CD4-positive, alpha-beta T cell treated with Interleukin-6 at 100 ng/mL for 8 hours (primary cell): ENCODE measurements at regions not wholly inside any gene's neighbourhood (a gene's known extent, or its start where the extent isn't known, plus 50 kb on each side); places are given as distances from the start of the nearest gene placed in this dataset.
"Not testable (repeated sequence)": the region's sequence is repeated elsewhere in the genome, so short reads cannot be mapped to it uniquely, and the experiment has no call there.

Experiments used
- DNase-seq: peaks from one replicate; pipeline ENCODE4 v3.0.0-alpha.2; 2020; ENCODE audit warnings: mixed read lengths, low spot score

DNA sequence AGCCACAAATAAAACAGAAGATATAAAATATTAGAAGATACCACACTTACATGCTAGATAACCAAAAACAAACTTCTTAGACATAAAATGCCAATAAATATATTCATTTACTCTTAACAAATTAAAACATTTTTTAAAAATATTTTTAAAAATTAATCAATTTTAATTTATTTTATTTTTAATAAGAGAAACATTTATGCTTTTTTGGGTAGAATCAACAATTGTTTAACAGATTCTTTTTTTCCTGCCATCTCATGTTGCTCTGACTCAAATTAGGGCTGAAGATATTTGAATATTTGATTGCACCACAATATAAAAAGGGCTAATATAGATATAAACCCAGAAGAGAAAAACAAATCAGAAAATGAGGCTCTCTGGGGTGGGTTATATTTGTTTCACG is 172.6 kb downstream of the GOLGA6L6 start:
- no peak for DNase-seq

DNA sequence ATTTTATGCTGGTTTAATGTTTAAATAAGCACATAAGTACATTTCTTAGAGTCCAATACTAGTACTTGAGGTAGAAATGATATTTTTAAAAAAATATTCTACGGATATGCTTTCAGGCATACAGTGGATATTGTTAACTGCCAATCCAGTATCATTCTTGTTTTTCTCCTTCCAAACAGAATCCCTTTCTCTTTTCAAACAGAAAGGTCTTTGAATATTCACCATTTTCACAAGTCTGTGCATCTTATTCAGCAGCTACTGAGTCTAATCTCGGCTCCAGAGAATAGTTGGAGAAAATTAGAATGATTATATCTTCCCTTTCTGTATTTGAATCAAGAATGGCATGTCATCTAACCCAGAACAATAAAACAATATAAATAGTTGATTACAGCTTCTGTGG is 174.5 kb downstream of the GOLGA6L6 start:
- DNase-seq = no peak

DNA sequence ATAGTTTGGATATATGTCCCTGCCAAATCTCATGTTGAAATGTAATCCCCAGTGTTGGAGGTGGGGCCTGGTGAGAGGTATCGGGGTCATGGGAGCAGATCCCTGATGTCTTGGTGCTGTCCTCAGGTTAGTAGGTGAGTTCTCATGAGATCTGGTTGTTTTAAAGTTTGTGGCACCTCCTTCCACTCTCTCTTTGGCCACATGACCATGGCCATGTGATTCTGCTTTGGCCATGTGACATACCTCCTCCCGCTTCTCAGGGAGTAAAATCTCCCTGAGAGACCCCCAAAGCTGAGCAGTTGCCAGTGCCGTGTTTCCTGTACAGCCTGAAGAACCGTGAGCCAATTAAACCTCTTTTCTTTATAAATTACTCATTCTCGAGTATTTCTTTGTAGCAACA is 178.0 kb downstream of the GOLGA6L6 start:
- DNase-seq = not testable (repeated sequence)

DNA sequence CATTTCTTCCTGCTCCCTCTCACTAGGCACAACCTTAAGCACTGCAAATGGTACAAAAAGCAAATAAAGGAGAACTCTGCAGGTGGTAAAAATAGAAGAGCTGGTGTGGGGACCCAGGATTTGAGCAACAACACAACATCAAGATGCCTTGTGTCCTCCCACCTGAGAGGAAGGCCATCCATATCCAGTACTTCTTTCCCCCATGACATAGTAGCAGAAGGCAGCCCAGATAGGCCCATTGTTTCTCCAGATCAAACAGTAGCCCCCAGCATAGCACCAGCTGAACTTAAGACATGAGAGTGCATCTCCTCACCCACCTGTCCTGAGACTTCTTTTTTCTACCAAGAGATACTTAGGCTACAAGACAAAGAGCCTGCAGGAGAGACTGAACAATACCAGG is 180.5 kb downstream of the GOLGA6L6 start:
- no peak for DNase-seq

DNA sequence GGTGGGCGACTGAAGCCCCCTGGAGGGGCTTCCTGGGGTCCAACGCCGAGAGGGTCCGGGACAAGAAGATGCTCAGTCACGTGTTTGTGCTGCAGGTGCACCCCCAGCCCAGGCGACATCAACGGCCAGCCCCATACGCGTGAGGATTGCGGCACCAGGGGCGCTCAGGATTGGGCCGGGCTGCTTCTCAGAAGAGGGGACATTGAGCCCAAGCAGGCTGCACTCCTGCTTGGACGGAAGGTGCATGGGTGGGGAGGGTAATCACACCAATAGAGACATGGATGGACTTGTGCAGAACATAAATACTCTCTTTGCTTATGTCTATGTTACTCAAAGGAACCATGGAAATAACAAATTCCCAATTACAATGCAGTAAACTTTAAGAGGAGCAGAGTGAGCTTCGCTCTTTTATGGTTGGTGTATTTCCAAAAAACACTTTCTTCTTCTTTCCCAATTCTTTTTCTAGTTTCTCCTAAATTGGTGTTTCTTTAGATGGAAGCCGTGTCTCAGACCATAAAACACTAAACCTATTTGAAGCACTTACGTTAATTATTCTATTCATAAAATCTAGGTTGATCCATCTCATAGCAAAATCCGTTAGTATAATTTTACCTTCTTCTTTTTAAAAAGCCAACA is 182.7 kb downstream of the GOLGA6L6 start:
- no peak for DNase-seq

DNA sequence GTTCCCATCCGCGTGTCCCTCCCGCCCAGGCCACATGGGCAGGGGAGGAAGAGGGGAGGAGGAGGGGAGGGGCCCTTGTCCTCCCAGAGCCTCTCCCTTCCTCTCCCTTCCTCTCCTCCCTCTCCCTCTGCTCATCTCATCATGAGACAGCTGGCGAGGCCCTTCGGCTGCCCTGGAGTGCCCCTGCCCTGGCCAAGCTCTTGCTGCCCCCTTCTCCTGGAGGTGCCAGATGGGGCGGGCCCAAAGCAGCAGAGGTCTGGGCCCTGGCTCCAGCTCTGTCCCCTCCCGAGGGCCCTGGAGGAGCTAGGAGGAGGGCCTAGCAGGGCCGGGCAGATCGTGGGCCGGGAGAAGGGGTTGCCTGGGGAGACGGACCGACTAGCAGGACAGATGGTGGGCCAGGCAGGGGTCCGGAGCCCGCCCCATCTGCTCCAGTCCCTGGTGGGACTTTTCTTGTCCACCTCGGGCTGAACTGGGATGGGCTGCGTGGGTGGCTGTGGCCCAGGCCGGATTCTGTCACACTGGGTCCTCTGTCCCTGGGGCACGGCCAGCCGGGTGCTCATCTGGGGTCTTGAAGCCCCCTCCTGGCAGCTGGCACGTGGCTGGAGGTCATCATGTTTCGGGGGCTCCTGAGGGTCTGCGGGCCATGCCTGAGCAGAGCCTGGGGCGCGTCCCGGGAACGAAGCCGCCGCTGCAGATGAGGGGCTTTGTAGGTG is 183.4 kb downstream of the GOLGA6L6 start:
- DNase-seq = no peak

DNA sequence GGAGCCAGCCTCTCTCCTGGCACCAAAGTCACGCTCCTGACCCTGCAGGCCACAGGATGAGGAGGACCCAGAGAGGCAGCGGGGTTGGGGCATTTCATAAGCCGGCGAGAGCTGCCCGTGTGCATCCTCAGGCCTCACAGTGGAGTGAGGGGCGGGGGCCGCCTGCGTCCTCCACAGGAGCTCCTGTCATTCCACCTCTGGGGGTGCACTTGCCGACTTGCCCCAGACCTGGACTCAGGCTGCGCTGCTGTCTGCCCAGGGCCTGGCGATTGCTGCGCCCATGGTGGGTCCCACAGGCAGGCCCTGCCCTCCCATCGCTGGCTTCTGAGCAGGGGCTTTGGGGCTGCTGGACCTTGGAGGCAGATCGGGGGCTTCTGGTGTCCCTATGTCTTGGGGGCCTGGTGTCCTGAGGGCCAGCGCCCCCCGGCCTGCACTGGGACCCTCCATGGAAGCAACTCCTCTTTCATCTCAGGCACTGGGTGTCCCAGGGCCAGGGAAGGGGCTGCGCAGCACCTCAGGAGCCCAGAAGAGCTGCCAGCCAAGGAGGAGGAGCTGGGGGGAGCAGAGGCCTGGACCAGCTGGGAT is 184.0 kb downstream of the GOLGA6L6 start:
- DNase-seq = no peak

DNA sequence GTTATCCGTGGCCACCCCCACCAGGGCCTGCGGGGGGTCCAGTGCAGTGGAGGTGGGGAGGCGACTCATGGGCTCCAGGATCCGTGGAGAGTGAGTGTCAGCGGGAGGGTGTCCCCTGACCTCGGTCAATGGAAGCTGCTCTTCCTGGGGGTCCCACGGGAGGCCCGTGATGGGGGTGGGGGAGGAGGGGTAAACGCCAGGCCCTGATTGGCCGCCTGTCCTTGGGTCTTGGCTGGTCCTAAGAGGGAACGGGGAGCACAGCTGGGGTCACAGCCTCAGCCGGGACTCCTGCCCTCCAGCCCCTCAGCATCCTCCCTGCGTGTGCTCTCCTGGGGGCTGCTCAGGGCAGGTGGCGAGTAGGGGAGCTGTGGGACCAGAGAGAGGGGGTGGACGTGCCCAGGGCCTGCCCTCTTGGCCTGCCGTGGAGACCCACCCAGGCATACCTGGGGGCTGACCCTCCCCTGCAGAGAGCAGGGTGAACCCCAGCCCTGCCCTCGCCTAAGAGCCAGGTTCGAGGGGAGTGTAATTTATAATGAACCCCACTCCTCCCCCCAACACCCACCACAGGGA is 184.6 kb downstream of the GOLGA6L6 start:
- no peak for DNase-seq

DNA sequence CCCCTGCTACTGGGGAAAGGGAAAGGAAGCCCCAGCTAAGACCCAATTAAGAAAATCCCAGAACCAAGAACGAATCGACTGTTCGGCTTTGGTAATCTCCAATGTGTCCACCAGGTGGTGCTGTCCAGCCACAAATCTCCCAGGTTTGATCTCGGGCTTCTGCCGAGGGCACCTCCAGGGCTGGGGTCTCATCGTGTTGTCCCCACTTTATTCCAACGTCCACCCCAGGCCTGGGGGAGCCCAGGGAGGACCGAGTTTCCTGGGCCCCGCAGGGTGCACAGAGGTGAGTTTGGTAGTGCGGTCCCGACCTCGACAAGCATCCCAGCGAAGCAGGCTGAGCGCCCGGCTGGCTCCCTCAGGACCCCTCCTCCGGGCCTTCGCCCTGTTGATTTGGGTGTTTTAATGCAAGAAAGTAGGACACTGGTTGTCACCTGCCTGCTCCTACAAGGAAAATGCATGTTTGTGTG is 185.1 kb downstream of the GOLGA6L6 start:
- peak; percentile 72 for DNase-seq

DNA sequence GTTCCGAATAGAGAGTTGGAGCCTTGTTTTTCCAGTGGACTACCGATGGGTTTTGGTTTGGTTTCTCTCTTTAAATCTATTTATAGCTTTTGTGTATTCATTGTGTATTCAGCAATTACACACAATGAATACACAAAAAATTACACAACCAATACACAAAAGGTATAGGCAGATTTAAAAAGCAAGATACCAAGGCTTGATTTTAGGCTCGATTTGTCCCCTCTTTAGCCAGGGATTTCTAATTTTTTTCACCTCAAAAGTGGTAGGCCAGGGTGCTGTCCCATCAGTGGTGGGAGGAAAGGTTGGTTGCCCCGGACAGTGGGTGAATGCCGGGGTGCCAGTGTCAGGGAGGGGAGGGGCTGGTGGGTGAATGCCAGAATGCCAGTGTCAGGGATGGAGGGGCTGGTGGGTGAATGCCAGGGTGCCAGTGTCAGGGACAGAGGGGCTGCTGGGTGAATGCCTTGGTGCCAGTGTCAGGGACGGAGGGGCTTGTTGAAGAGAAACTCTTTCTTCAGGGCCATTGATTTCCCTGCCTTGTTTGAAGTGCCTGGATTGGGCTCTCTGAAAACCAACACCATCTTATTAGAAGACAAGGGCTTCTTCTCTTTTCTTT is 186.2 kb downstream of the GOLGA6L6 start:
- DNase-seq = no peak

DNA sequence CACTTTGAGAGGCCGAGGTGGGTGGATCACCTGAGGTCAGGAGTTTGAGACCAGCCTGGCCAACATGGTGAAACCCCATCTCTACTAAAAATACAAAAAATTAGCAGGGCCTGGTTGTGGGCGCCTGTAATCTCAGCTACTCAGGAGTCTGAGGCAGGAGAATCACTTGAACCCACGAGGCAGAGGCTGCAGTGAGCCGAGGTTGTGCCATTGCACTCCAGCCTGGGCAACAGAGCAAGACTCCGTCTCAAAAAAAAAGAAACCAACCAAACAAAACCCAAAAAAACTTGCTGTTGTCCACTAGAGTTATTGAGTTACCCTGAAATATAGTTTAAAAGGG is 186.7 kb downstream of the GOLGA6L6 start:
- not testable (repeated sequence) for DNase-seq

DNA sequence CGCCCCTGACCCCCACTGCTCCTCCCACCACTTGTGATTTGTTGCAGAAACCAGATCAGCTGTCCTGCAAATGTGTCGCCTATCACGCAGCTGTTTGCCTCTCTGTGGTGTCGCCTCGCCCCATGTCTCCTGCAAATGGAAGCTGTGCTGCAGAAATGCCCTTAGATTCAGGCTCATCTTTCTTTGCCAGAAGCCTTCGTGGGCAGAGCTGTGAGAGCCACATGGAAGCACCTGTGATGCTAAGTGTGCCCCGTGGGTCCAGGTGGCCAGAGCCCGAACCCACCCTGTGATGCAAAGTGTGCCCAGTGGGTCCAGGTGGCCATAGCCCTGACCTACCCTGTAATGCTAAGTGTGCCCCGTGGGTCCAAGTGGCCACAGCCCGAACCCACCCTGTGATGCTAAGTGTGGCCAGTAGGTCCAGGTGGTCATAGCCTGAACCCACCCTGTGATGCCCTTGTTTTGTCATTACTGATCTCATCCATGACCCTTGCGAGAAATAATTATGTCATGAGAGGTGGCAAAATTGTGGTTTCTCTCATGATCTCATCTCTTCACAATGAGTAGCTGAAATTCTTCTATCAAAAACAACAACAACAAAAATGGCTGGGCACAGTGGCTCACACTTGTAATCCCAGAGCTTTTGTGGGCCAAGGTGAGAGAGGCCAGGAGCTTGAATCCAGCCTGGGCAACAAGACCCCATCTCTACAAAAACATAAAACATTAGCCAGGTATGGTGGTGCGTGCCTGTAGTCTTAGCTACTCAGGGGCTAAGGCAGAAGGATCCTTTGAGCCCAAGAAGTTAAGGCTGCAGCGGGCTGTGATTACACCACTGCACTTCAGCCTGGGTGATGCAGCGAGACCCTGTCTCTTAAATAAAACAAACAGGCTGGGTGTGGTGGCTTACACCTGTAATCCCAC is 187.4 kb downstream of the GOLGA6L6 start:
- DNase-seq = no peak

DNA sequence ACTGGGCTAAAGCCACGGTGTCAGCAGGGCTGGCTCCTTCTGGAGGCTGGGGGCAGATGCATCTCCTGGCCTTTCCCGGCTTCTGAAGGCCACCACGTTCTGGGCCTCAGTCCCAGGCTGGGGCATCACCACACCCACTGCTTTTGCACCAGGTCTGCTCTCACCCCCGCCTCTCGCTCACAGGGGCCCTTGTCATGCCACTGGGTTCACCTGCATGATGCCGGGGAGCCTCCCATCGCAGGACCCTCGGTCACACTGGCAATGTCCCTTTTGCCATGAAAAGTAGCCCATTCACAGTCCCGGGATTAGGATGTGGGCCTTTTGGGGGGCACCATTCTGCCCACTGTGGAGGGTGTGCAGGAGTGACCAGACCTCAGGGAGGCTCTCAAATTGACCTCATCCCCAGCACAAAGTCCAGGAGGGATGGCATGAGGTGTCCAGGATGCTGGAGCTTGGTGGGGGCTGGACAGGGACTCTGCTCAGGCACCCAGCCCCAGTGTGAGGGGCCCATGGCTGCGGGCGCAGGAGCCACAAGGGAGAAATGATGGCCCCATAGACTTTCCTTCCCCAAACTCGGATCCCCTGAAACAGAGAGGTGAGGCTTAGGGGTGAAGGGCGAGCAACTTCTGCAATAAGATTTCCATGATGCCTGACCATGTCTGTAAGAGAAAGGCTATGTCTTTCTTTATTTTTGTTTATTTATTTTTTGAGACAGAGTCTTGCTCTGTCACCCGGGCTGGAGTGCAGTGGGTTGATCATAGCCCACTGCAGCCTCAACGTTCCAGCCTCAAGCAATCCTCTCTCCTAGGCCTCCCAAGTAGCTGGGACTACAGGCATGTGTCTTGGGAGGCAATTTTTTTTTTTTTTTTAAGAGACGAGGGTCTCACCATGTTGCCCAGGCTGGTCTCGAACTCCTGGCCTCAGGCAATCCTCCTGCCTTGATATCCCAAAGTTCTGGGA is 189.1 kb downstream of the GOLGA6L6 start:
- DNase-seq = no peak

DNA sequence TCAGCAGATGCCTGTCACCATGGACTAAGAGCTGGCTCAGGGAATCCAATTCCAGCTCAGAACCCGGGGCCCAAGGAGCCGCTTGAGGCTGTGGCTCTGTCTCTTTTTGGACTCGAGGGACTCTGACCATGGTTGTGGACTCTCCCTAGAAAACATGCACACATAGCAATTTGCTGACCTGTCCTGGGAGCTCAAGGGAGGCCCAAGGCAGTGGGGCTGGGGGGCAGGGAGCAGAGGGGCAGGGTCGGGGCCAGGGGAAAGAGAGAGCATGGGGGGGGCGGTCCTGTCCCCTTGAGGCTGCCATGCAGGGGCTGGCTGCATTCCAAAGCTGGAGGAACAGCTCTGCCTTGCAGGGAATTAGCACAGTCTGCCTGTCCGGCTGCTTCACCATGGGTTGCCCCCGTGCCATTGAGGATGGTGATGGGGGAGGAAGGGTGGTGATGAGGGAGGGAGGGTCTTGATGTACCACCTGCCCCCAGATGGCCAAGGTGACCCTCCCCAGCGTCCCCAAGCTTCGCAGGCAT is 190.1 kb downstream of the GOLGA6L6 start:
- DNase-seq = no peak

DNA sequence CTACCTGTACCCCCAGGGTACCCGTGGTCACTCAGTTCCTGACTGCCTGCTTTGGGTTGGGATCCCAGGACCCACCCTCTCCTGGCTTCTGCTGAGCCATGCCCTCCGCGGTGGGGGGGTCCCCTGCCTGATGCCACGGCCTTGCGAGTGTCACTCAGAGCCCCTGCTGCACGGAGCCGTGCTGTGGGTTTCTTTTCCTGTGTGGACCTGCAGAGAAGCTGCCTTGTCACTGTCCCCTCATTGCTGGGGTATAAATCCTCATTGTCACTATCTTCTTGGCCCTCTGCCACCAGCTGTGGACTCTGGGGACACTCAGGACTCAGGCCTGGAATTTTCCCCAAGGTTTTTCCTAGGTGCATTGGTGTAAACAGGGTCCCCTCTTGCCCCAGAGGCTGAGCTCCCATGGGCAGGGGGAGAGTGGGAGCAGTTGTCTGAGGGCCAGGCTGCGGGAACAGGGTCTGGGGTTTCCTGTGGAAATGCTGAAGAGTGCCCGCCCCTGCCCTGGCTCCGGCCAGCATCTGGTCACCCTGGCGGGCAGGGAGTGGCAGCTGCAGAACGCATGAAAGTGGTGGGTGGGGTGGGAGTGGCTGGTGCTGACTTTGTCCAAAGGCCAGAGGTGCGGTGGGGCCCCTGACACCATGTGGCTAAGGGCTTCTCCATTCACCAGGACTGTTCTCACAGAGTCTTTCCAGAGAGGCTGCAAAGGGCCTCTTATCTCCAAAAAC is 191.7 kb downstream of the GOLGA6L6 start:
- DNase-seq = no peak

DNA sequence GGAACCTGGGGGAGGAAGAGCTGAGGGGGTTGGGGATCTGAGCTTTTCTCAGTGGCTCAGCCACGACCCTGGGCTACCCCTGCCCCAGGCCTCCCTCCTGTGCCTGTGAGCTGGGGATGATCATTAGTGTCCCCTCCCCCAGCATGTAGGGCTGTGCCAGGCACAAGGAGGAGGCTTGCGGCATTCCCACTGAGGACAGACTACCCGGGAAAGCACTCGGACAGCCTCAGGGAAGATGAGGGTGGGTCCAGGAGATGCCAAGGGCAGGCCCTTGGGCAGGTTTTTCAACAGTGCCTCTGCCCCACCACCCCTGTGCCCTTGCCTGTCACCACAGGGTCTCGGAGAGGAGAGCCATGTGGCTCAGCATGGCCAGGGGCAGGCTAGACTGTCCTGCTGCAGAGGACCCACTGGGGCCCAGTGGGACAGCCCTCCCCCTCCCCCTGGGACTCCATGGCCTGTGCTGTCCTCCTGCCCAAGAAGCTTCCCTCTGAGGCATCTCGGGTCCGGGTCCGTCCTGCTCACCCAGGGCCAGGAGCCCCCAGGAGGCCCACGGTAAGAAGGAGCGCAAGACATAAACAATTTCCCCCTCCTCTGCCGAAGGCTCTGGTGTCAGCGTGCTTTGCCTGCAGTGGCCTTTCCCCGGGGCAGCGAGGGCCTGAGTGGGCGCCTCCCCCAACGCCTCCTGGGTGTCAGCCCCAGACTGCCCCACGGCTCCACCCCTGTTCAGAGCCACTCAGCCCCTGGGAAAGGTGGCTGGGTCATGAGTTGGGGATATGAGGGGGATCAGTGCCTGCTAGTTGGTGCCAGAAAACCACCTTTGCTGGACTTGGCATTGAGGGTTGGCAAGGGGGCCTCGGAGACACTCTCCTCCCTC is 192.5 kb downstream of the GOLGA6L6 start:
- no peak for DNase-seq

DNA sequence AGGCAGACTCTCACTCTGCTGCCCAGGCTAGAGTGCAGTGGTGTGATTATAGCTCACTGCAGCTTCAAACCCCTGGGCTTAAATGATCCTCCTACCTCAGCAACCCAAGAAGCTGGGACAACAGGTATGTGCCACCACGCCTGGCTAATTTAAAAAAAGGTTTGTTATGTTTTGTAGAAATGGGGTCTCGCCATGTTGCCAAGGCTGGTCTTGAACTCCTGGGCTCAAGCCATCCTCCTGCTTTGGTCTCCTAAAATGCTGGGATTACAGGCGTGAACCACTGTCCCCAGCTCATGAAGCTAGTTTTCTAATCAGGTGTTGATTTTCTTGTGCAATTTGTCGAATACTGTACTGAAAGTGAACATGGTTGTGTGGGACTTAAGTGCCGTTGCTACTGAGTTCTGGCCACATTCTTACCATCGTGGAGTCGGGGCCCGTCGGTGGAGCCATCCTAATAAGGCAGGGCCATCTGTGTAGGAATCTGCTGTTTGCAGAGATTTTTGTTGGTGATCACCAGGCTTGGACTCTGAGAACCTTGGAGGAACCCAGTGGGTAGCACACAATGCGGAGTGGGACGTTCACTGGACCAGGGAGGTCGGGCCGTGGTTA is 193.2 kb downstream of the GOLGA6L6 start:
- DNase-seq = no peak
